ENCODE measurements at regions not wholly inside any gene's neighbourhood (a gene's known extent, or its start where the extent isn't known, plus 50 kb on each side); places are given as distances from the start of the nearest gene placed in this dataset.

- DNase-seq (ENCODE audit: low spot score) (no peak), FAIRE-seq (no peak)
Observed at GRCh38 chr6:40799296-40800140, 212.4 kb upstream of the LRFN2 start.

- no peak for DNase-seq (ENCODE audit: low spot score)
- no peak for FAIRE-seq
Observed at GRCh38 chr6:40798069-40798770, 211.1 kb upstream of the LRFN2 start.

- no peak for FAIRE-seq
- no peak for DNase-seq (ENCODE audit: low spot score)
Observed at GRCh38 chr6:40796260-40797221, 209.4 kb upstream of the LRFN2 start.

- FAIRE-seq: no peak
- DNase-seq (ENCODE audit: low spot score): peak; percentile 8
Observed at GRCh38 chr6:40794586-40794985, 207.4 kb upstream of the LRFN2 start.

- no peak for DNase-seq (ENCODE audit: low spot score)
- no peak for FAIRE-seq
Observed at GRCh38 chr6:40792183-40792582, 205.0 kb upstream of the LRFN2 start.

- DNase-seq (ENCODE audit: low spot score) (peak; percentile 27), FAIRE-seq (no peak)
Observed at GRCh38 chr6:40791004-40791403, 203.8 kb upstream of the LRFN2 start.

GRCh38 chr6:40788661-40789655, 201.8 kb upstream of the LRFN2 start:
- DNase-seq (ENCODE audit: low spot score): no peak
- FAIRE-seq: no peak

GRCh38 chr6:40782355-40782754, 195.2 kb upstream of the LRFN2 start:
- DNase-seq (ENCODE audit: low spot score): no peak
- no peak for FAIRE-seq

- FAIRE-seq (no peak), DNase-seq (ENCODE audit: low spot score) (no peak)
Observed at GRCh38 chr6:40780637-40781036, 193.5 kb upstream of the LRFN2 start.

GRCh38 chr6:40779409-40779808, 192.2 kb upstream of the LRFN2 start:
- peak; percentile 75 for DNase-seq (ENCODE audit: low spot score)
- peak; percentile 71 for FAIRE-seq

GRCh38 chr6:40778918-40779317, 191.8 kb upstream of the LRFN2 start:
- FAIRE-seq (no peak), DNase-seq (ENCODE audit: low spot score) (no peak)

- DNase-seq (ENCODE audit: low spot score): peak; percentile 40
- no peak for FAIRE-seq
Observed at GRCh38 chr6:40778196-40778595, 191.0 kb upstream of the LRFN2 start.

GRCh38 chr6:40774932-40775331, 187.8 kb upstream of the LRFN2 start:
- no peak for DNase-seq (ENCODE audit: low spot score)
- FAIRE-seq: no peak

- FAIRE-seq (no peak), DNase-seq (ENCODE audit: low spot score) (no peak)
Observed at GRCh38 chr6:40770794-40771193, 183.6 kb upstream of the LRFN2 start.

GRCh38 chr6:40764726-40765125, 177.6 kb upstream of the LRFN2 start:
- FAIRE-seq (no peak), DNase-seq (ENCODE audit: low spot score) (no peak)

- DNase-seq (ENCODE audit: low spot score): no peak
- FAIRE-seq: no peak
Observed at GRCh38 chr6:40762981-40763380, 175.8 kb upstream of the LRFN2 start.

GRCh38 chr6:40760887-40761286, 173.7 kb upstream of the LRFN2 start:
- DNase-seq (ENCODE audit: low spot score): no peak
- no peak for FAIRE-seq

- DNase-seq (ENCODE audit: low spot score) (no peak), FAIRE-seq (no peak)
Observed at GRCh38 chr6:40759838-40760237, 172.7 kb upstream of the LRFN2 start.

GRCh38 chr6:40759264-40759663, 172.1 kb upstream of the LRFN2 start:
- DNase-seq (ENCODE audit: low spot score): no peak
- FAIRE-seq: no peak

- DNase-seq (ENCODE audit: low spot score) (peak; percentile 41), FAIRE-seq (no peak)
Observed at GRCh38 chr6:40755749-40756452, 168.7 kb upstream of the LRFN2 start.

All from RCC 7860 (cell line).